GM18868 (cell line): ENCODE measurements at regions not wholly inside any gene's neighbourhood (a gene's known extent, or its start where the extent isn't known, plus 50 kb on each side); places are given as distances from the start of the nearest gene placed in this dataset.
"Not testable (repeated sequence)": the region's sequence is repeated elsewhere in the genome, so short reads cannot be mapped to it uniquely, and the experiment has no call there.

Source experiments
- ATAC-seq: cut with Tn5 transposase; IDR thresholded peaks from one replicate; pipeline ENCODE4 v1.9.1; 2021; ENCODE audit warnings: mild to moderate bottlenecking, moderate library complexity; ENCODE audit not compliant: unreplicated experiment

DNA sequence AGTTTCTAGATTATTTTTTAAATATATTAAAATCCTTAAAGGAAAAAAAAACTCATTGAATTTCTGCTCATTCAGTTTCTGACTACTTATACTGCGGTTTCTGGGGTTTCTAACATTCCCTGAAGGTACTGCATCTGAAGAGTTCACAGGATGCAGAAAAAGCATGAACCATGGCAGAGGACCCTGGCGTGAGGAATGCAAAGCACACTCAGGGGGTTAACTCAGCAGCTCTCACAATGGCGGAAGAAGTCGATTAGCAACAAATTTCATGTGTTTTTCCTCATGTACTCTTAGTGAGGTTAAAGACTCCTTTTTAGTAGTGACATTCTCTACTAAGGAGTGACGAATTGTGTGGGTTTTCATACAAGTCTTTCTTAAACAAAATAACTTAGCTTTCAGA, 975.6 kb downstream of the NCAM2 start:
- no peak for ATAC-seq

- no peak for ATAC-seq
Observed at GRCh38 chr21:21996891-21997290, 998.7 kb downstream of the NCAM2 start.

DNA sequence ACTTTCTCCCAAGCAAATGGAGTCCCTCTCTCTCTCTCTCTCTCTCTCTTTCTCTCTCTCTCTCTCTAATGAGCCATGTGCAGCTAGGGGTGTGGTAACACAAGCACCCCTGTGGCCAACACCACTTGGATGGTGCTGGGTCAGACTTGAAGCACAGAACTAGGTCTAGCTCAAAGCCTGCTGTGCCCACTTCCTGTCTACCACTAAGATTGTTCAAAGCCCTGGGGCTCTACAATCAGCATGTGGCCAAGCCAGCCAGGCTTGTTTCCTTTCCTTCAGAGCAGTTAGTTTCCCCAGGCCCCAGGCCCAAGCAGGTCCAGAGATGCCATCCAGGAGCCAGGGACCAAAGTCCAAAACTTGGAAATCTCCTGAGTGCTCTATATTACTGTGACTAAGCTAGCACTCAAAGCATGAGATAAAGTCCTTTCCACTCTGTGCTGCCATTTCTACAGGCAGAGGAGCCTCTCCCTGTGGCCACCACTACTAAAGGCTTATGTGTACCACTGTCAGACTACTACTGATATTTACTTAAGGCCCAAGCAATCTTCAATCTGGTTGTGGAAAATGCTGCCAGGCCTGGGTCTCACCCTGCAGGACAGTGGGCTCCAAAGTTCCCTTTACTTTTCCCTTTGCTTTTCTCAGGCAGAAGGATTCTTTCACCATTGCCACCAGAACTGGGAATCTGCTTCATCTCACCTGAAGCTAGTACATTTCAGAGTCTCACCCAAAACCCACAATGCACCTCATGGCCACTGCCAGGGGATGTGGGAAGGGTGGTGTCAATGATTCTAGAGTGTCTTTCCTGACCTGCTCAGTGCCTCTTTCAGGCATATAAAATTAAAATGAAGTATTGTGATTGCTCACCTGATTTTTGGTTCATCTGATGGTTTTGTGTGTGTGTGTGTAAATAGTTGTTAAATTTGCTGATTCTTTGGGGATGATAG, 999.5 kb downstream of the NCAM2 start:
- ATAC-seq, result no peak

DNA sequence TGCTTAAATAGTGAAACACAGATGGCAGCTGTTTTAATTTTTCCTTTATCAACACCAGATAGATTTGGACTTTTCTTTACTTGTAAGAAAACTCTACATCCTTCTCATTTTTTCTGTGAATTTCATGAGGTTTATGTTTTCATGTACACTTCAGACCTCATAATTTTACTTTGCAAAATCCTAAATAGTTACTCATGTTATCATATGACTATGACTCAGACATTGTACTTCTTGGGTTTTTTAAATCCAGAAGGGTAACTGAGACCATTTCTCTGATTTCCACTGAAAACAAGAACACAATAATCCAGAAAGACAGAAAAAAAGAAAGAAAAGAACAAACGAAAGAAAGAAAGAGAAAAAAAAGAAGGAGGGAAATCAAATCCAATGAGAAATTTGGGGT, 1021.6 kb downstream of the NCAM2 start:
- ATAC-seq, result no peak

- ATAC-seq, result no peak
Observed at GRCh38 chr21:22020221-22020620, 1022.0 kb downstream of the NCAM2 start.

- ATAC-seq, result not testable (repeated sequence)
Observed at GRCh38 chr21:22023896-22024295, 1025.7 kb downstream of the NCAM2 start.

- no peak for ATAC-seq
Observed at GRCh38 chr21:22044431-22044830, 1046.2 kb downstream of the NCAM2 start.

GRCh38 chr21:22046576-22046975, 1048.4 kb downstream of the NCAM2 start:
- no peak for ATAC-seq

GRCh38 chr21:22056904-22057303, 1058.7 kb downstream of the NCAM2 start:
- ATAC-seq, result no peak

DNA sequence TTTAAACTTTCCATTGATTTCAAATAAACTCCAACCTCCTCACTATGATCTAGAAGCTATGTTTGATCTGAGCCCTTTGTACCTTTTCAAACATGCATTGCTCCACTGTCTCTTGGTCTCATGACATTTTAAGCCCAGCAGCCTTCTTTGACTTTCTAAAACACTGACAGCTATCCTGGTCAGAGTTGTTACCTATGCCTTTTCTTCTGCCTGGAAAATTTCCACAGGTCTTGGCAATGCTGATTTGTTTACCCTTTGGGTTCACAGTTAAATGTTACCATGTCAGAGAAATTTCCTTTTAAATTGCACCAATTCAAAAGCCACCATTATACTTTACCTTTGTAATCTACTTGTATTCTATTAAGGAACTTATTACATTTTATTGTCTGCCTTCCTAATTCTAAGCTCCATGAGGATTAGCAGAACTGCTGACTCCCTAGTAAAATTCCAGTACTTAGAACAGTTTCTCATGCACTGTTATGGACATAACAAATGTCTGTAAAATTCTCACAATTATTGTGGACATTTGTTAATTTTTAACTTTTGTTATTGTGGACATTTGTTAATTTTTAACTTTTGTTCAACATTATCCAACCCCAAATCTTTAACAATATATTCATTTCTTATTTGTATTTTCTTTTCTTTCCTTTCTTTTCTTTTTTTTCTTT, 1064.4 kb downstream of the NCAM2 start:
- ATAC-seq, result no peak

DNA sequence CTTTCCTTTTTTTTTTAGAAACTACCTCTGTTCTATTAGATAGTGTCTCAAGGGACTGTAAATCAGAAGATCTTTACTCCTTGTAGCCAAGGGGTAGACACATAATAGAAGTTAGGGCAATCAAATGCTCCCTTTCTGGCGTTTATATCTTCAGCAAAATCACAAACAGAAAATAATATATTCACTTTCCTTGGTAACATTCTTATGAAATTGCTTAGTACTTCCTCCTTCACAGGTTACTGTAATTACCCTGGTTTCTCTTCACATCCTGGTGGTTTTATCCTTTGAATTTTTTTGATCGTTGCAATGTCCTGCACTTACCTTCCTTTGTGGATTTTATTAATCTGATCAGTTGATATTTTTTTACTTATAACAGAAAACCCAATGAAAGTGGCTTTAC, 1064.9 kb downstream of the NCAM2 start:
- no peak for ATAC-seq

GRCh38 chr21:22076471-22076870, 1078.3 kb downstream of the NCAM2 start:
- no peak for ATAC-seq

GRCh38 chr21:22083899-22084298, 1085.7 kb downstream of the NCAM2 start:
- ATAC-seq, result no peak

DNA sequence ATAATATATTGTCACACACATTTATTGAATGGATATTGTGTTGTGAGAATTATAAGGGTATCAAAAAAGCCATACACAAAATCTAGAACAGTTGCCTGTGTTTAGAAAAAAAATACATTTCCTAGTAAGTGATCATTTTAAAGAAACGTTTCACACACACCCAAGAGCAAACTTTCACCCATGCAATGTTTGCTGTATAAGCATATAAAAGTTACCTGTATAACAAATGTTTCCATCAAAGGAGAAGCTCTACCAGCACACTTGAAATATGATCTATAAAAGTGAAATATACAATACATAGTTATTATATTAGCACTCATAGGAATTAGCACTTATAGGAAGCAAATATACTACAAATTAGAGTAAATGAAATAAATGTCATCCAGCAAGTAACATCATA, 1098.1 kb downstream of the NCAM2 start:
- no peak for ATAC-seq

GRCh38 chr21:22106720-22107410, 1108.7 kb downstream of the NCAM2 start:
- ATAC-seq, result no peak

GRCh38 chr21:22115746-22116145, 1117.5 kb downstream of the NCAM2 start:
- ATAC-seq, result no peak

DNA sequence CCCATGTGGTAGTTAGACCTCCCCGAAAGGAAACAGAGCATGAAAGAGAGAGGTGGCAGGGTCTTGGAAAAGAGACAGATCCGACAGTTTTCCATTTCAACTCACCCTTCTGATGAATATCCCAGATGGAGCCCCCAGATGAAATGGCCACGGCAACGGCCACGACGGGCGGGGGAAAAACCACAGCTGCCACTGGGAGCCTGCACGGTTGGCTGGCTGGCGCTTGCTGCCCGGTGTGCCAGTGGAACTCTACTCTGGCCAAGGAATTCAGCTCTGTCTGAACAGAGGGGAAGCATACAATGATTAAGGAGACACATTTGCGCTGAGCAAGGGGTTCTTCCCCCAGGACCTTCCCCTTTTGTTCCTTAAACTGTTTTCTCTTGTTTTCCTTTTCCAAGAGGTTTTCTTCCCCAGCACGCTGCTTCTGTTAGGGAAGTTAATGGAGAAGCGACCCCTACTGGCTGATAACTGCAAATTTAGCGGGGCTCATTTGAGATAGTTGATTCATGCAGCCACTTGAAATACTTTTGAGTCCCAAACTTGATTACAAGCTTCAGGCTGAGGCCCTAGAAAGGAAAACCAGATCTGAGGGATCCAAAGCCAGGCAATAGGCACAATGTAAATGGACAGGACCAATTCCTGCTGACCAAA, 1122.5 kb downstream of the NCAM2 start:
- no peak for ATAC-seq

GRCh38 chr21:22125581-22125980, 1127.4 kb downstream of the NCAM2 start:
- ATAC-seq, result no peak

DNA sequence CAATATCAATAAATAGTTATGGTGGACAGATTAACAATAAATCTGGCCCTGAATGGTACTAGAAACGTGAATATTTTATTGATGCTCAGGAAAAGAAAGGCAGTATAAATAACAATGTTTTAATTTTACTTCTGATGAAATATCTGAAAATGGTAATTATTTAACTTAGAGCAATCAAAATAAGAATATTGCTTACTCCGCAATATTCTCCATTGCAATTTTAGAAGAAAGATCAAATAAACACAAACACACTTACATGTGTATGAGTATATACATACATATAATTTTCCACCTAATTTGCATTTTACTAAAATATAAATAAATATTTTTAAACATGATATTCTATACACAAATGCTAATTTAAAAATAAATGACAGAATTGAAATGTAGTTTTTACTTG, 1130.5 kb downstream of the NCAM2 start:
- ATAC-seq, result no peak

GRCh38 chr21:22132358-22133071, 1134.3 kb downstream of the NCAM2 start:
- ATAC-seq, result no peak
